ENCODE measurements at regions not wholly inside any gene's neighbourhood (a gene's known extent, or its start where the extent isn't known, plus 50 kb on each side); places are given as distances from the start of the nearest gene placed in this dataset.

DNA sequence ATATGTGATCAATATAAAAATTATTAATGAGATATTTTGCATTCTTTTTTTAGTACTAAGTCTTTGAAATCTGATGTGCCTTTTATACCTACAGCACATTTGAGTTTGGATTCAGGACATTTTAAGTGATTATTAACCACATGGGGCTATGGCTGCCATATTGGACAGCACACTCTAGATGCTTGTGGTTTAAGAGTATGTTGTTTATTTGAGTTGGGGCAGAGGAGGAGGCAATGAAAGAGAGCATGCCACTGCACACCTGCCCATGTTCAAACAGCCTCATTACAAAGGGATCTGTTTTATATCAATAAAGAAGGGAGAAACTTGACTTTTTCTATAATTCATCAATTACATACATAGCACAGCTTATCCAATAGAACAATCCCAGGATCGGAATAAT, 99.4 kb upstream of the EDEM3 start:
- TF ChIP-seq, protein P1, sequence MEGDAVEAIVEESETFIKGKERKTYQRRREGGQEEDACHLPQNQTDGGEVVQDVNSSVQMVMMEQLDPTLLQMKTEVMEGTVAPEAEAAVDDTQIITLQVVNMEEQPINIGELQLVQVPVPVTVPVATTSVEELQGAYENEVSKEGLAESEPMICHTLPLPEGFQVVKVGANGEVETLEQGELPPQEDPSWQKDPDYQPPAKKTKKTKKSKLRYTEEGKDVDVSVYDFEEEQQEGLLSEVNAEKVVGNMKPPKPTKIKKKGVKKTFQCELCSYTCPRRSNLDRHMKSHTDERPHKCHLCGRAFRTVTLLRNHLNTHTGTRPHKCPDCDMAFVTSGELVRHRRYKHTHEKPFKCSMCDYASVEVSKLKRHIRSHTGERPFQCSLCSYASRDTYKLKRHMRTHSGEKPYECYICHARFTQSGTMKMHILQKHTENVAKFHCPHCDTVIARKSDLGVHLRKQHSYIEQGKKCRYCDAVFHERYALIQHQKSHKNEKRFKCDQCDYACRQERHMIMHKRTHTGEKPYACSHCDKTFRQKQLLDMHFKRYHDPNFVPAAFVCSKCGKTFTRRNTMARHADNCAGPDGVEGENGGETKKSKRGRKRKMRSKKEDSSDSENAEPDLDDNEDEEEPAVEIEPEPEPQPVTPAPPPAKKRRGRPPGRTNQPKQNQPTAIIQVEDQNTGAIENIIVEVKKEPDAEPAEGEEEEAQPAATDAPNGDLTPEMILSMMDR (conservative IDR thresholded peaks at IDR 0.05 in 1 of 2, IDR thresholded peaks at IDR 0.05 in 1 of 2; ENCODE audit: low read depth in 1 of 2, low read length in 2 of 2) = no peak
- no peak for TF ChIP-seq EZH2 (IDR thresholded peaks at IDR 0.05; ENCODE audit: low read length, missing control alignments)

All from fibroblast of lung (primary cell).